GM12873 (cell line): ENCODE measurements at regions not wholly inside any gene's neighbourhood (a gene's known extent, or its start where the extent isn't known, plus 50 kb on each side); places are given as distances from the start of the nearest gene placed in this dataset.

Experiments
- TF ChIP-seq, protein P1 (sequence below): IDR thresholded peaks from 2 replicates; pipeline ENCODE4 v1.5.1; 2012; ENCODE audit warnings: low read depth, mild to moderate bottlenecking, moderate library complexity, low read length, control low read depth; ENCODE audit not compliant: insufficient read depth; ENCODE audit errors: missing control alignments

DNA sequence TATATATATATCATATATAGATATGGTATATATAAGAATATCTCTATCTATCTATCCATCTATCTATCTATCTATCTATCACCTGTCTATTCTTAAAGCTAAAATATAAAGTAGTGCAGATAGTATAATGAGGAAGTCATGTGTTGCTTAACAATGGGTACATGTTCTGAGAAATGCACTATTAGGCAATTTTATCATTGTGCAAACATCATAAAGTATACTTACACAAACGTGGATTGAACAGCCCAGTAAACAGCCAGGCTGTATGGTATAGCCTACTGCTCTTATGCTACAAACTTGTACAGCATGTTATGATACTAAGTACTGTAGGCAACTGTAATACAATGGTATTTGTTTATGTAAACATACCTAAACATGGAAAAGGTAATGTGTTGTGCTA lies 621.0 kb upstream of the NCAM2 start:
- TF ChIP-seq, protein P1, sequence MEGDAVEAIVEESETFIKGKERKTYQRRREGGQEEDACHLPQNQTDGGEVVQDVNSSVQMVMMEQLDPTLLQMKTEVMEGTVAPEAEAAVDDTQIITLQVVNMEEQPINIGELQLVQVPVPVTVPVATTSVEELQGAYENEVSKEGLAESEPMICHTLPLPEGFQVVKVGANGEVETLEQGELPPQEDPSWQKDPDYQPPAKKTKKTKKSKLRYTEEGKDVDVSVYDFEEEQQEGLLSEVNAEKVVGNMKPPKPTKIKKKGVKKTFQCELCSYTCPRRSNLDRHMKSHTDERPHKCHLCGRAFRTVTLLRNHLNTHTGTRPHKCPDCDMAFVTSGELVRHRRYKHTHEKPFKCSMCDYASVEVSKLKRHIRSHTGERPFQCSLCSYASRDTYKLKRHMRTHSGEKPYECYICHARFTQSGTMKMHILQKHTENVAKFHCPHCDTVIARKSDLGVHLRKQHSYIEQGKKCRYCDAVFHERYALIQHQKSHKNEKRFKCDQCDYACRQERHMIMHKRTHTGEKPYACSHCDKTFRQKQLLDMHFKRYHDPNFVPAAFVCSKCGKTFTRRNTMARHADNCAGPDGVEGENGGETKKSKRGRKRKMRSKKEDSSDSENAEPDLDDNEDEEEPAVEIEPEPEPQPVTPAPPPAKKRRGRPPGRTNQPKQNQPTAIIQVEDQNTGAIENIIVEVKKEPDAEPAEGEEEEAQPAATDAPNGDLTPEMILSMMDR: no peak

DNA sequence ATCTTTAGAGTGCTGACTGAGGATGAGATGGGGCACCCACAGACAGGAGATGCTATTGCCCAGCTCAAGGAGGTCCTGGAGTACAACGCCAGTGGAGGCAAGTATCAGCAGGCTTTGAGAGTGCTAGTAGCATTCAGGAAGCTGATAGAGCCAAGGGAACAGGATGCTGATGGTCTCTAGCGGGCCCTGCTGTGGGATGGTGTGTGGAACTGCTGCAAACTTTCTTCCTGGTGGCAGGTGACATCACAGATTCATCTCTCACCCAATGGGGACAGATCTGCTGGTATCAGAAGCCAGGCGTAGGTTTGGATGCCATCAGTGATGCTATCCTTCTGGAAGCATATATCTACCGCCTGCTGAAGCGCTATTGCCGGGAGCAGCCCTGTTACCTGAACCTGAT lies 609.8 kb upstream of the NCAM2 start:
- TF ChIP-seq, protein P1: no peak

DNA sequence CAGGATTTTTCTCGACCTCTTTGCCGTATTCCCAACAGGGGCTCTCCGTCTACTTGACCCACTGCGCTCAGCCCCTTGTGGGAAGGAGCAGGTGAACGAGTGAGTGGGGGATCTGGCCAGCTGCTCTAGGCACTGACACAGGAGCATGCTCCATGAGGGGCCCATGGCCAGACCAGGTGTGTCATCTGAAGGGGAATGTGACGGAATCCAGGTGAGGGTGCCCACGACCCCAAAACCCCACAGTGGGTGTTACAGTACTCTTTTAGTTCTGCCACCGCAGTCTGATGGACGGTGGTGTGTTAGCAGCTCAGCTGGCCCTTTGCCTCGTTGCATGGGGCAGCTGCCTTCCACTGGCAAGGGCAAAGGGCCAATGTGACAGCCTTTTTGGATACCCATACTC lies 601.4 kb upstream of the NCAM2 start:
- TF ChIP-seq, protein P1: no peak

DNA sequence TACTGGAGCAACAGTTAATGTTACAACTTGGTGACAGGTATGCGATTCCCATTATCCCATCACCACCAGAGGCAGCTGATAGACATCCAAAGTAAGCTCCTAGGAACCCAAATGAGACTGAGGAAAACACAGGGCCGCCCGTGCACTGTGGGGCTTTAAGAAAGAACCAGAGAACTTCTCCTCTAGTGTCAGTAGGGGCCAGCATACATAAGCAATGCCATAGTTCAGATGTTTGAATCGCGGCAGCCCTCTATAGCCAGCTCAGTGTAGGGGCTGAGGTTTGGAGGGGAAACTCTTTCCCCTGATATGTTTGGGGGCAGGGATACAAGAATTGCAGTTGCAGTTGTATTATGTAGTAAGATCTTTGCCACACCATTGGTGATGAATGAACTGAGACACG lies 593.3 kb upstream of the NCAM2 start:
- TF ChIP-seq, protein P1: no peak

DNA sequence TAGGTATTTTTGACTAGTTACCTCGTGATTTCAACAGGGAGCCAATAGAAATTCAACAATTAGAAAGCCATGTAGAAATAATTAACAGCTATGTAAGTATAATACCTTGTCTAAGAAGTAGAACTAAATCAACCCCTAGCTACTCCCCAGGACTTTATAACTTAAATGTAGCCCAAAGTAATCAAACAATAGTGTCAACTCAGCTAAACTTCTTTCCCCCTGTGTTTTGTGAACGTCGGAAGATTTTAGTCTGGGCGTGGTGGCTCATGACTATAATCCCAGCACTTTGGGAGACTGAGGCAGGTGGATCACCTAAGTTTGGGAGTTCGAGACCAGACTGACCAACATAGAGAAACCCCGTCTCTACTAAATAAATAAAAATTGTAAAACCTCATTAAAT lies 579.9 kb upstream of the NCAM2 start:
- TF ChIP-seq, protein P1: no peak

DNA sequence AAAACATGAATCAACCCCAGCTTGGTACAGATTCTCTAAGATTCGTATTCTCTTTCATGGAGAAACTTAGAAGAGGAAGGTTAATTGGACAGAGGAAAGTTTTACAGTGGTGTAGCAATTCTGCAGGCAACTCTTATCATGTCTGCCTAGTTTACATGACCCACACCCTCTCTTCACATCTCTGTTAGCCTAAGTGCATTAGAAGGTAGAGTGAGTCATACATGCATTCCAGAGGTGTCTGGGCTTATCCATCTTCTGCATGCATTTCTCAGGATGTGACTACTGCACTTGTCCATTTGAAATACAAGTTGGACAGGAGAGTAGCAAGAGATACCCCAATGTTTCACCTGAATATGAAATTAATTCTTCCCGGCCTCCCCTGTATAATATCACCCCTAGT lies 578.4 kb upstream of the NCAM2 start:
- TF ChIP-seq, protein P1: no peak

DNA sequence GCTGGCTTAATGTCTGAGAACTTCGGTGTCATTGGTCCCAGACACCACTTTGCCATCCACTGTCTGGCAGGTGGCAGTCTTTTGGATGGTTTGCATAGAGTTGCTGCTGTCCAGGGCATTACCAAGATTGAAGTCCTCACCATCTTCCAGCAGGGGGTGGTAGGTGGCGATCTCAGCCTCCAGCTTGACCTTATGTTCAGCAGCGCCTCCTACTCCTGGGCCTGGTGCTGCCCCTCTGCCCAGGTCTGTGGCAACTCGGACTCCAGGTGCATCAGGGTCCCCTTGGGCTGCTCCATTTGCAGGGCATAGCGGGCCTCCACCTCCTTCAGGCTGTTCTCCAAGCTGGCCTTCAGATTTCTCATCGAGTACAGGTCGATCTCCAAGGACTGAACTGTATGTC lies 573.3 kb upstream of the NCAM2 start:
- TF ChIP-seq, protein P1: no peak
